Stimulated activated CD8-positive, alpha-beta memory T cell treated with anti-CD3 and anti-CD28 coated beads, Interleukin-12 subunit alpha, Interleukin-12 subunit beta, amount 100 ng/mL, for 4 hours (primary cell): ENCODE measurements at regions not wholly inside any gene's neighbourhood (a gene's known extent, or its start where the extent isn't known, plus 50 kb on each side); places are given as distances from the start of the nearest gene placed in this dataset.

Source experiments
- DNase-seq: peaks from one replicate; pipeline ENCODE4 v3.0.0-alpha.2; 2020; ENCODE audit warnings: low read depth

DNA sequence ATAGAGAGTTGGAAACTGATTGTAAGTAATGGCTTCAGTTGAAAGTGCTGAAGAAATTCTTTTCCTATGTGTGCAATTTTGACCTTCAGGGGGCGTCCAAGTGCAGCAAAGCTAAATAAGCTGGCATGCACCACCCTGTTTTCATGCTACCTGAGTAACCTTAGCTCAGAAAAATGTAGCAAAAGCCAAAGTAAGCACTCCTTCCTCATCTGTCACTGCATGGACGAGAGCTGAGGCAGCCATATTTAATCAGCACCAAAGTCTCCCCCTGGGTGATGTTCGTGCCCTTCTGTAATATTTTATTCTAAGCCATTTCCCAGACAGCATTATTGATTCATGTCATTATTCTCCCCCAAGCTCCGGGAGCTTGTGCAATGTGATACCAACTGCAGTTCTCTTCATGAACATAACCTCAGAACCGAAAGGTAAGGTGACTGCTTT lies 123.1 kb downstream of the RPS12 start:
- no peak for DNase-seq

- no peak for DNase-seq
Observed at GRCh38 chr6:132948889-132949288, 134.5 kb downstream of the RPS12 start.

- DNase-seq: no peak
Observed at GRCh38 chr6:132950566-132950965, 136.2 kb downstream of the RPS12 start.

- no peak for DNase-seq
Observed at GRCh38 chr6:132952031-132952867, 137.9 kb downstream of the RPS12 start.

- DNase-seq: no peak
Observed at GRCh38 chr6:132952986-132953385, 138.6 kb downstream of the RPS12 start.

DNA sequence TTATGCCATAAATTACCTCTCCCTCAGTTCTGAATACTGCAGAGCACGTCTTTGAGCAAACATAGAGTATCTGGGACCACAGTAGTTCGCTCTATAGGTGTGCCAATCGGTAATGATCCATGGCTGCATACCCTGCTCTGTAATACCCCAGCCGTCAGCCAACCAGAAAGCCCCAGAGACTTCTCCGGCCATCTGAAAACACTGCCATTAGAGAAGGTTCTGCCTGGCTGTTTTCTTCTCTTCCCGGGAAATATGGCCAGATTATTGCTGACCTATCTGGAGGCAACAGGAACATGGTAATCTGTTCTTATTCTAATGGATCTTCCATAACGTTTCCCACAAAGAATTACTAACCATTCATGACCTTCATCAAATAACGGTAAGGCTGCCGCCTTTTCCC lies 139.9 kb downstream of the RPS12 start:
- DNase-seq: no peak

GRCh38 chr6:132954936-132955335 lies 140.6 kb downstream of the RPS12 start:
- DNase-seq: no peak

DNA sequence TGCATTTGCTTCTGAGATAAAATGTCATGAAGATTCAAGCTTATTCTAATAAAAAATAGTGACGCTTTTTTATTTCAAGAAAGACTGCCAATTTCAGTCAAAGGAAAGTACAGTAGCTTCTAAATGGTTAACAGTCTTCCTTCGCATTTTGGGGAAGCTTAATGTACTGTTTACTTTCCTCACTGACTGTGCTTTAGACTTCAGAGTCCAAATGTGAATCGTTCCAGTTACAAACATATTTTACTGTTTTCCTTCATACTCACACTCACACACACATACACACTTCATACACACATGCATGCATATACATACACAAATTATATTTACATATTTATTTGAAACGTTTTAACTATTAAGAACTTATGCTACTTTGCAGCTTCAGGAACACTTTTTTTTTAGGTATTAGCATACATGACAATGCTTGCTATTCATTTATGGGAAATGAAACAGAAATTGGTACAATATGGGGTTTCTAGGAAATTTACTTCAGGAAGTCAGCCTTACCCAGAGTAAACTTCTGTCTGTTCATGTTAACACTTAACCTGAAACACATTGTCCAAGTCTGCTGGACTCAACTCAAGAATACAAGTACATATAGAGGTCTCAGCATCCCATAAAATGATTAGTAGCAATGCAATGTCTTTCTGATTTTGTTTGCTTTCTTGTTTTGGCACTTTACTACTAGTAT lies 145.4 kb downstream of the RPS12 start:
- DNase-seq: no peak

GRCh38 chr6:132960720-132961119 lies 146.4 kb downstream of the RPS12 start:
- DNase-seq: no peak

GRCh38 chr6:132961122-132961521 lies 146.8 kb downstream of the RPS12 start:
- no peak for DNase-seq

DNA sequence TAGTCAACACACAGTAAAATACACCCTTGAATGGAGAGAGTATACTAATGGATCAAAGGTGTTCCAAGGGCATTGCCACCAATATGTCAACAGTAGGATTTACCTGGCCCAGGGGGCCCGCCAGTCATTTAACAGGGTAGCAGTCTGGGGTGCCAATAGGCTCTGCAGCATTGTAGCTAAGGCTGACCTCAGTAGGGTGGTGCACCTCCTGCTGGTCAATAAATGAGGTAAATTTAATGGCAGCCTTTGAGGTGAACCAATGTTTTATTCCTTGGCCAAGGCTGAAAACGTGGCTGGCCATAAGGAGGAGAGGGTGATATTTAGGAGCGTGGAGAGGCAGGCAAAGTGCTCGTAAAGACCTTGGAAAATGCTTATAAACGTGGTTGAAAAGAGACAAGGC lies 147.2 kb downstream of the RPS12 start:
- no peak for DNase-seq

DNA sequence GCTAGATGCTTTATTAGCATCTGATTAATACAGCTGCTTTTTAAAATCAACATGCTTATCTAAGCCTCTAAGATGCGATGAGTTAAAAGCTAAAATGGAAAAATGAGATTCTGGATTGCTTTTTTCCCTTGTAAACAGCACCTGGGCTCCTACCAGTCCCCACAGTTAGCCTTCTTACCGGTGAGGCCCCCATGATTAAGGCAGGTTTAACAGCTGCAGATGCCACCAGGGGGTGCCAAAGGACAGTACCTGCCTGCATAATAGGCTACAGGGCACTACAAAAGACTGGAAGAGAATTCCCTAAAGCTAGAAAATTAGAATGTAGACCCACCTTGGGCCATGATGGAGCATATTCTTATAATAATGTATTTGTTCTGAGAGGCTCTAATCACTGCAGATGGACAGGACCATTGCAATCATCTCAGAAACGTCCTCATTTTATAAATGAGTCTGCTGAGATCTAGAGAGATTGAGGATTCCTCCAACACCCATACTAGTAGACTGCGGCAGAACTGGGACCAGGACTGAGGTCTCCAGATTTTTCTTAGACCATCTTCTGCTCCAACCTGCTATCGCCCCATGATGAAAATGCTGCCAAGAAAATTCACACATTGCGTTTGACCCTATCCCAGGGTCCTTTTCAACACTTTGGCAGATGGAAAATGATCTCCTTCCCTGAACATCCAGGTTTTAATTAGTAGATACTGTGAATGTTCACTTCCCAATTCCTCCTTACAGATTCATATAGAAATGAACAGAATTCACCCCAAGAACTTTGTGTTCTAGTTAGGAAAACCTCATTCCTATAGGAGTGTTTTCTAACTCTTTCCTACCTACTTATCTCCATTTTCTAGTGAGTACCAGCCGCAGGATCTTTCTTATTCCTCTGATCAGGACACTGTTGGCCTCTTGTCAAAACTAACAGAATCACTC lies 148.8 kb downstream of the RPS12 start:
- peak; percentile 1 for DNase-seq

DNA sequence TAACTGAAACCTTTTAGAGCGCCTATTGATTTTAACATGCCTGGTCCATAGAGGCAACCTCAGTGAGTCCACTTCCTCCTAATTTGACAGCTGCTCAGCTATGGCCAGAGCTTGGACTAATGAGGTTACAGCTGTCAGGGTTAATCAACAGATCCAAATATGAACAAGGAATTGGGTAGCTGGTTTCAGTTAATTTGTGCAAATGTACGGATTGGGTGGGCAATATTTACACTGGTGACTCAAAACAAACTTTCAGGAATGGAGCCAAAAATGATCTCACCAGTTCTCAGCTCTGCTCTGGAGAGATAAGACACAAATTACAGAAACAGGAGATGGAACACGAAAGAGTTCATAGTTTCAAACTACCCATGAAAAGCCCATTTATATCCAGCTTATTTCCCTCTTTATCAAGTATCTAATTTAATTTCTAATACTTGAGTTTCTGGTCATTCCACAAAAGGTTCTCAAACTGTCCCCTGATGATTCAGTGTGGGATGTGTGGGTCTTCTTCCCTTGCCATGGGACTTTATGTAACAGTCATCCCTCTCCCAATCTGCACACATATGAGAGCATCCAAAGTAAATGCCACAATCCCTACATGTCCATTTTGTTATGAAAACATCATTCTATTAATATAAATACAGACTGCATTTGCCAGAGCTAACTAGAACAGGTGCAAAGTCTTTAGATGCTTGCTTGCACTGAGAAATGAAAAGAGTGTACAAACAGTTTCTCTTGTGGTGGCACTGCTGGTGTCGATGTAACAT lies 149.9 kb downstream of the RPS12 start:
- DNase-seq: no peak

DNA sequence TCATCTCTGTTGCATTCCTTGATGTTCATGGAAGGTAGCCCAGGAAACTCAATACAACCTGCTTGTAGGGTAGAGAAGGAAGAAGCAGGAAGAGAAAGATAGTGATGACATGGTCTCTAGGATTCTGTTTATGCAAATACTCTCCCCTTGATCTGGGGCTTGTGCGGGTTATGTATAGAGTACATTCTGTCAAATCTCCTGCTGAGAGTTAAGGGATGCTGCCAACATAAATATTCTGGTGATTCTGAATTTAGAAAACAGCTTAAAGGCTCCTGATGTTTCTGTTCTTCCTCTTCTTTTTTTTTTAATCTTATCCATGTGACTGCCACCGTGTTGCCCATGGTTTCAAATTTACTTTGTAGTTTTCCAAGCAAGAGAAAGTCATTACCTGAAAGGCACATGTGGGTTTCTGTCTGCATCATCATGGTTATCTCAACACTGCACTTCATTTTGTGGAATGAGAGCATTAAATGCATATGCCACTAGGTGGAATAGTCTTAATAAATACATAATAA lies 150.6 kb downstream of the RPS12 start:
- no peak for DNase-seq

DNA sequence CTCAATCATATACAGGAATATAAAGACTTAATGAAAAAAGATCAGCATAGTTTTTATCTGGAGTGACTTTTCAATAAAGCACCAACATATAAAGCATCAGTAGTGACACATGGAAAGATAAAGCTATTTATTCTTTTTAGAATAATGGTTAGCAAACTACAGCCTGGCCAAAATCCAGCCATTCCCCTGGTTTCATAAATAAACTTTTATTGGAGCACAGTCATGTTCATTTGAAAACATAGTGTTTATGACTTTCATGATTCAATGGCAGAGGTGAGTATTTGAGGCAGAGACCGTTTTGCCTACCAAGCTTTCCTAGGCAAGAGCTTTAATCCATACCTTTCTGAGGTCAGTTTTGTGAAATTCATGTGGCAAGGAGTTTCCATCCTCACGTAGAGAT lies 153.5 kb downstream of the RPS12 start:
- DNase-seq: no peak

DNA sequence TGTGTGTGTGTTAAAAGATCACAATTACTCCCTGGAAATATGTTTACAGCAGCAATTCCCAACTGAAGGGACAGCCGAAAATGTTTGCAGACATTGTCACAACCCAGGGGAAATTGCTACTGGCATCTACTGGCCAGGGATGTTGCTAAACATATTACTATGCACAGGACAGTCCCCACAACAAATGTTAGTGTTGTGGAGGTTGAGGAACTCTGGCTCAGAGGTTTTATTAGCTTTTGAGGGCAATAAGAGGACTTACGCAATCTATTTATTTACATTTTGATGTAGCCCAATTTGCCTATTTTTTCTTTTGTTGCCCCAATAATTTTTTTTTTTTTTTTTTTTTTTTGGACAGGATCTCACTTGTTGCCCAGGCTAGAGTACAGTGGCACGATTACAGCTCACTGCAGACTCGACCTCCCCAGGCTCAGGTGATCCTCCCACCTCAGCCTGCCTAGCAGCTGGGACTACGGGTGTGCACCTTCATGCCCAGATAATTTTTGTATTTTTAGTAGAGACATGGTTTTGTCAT lies 154.1 kb downstream of the RPS12 start:
- no peak for DNase-seq

DNA sequence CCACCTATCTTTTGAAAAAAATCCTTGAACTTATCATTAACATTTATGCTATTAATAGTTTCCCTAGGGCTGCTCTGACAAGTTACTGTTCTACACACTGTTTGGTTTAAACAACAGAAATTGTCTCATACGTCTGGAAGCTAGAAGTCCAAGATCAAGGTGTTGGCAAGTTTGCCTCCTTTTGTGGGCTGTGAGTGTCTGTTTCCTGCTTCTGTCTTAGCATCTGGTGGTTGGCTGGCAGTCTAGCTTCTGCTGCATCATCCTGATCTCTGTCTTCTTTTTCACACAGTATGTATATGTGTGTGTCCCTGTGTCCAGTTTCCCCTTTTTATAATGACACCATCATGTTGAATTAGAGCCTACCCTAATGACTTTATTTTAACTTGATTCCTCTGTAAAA lies 154.8 kb downstream of the RPS12 start:
- DNase-seq: no peak

GRCh38 chr6:132971676-132972075 lies 157.3 kb downstream of the RPS12 start:
- DNase-seq: no peak

GRCh38 chr6:132972254-132972653 lies 157.9 kb downstream of the RPS12 start:
- DNase-seq: no peak

DNA sequence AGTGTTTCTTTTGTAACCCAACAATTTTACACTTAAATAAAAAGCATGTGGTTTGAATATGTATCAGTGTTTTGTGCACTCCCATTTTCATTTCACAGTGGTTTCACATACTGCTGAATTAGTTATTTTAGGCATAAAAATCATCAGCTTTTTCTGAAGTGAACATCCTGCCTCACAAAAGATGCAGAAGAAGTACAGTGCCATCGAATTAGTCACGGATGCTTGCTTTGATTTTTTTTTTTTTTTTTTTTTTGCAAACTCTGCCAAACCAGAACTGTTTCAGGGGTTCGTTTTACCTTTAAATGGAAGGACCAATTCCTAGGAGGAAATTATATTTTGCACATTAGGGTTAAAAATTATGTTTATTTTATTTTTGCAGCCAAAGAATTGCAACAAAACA lies 158.6 kb downstream of the RPS12 start:
- no peak for DNase-seq

GRCh38 chr6:132973514-132973993 lies 159.2 kb downstream of the RPS12 start:
- DNase-seq: no peak
